HepG2 (cell line): ENCODE measurements at regions not wholly inside any gene's neighbourhood (a gene's known extent, or its start where the extent isn't known, plus 50 kb on each side); places are given as distances from the start of the nearest gene placed in this dataset.

Experiments used
- ATAC-seq: fragments of 200-7000 bp; cut with Tn5 transposase; 3 replicates; pipeline ENCODE4 v1.9.1; 2020; ENCODE audit warnings: mild to moderate bottlenecking, moderate library complexity
- BruUV-seq: library from RNA; stranded (reverse); fragments of 400-500 nt; replicated peaks from 2 replicates; lab custom pipeline; 2021; lab: Mats Ljungman, UMichigan
- CTCF ChIA-PET: fragments of 300-600 bp; formaldehyde crosslinking; extraction: SDS; loops from one replicate; lab custom pipeline; 2021; ENCODE audit warnings: low total read pairs, inconsistent platforms, low intra/inter-chr PET ratio; lab: Yijun Ruan, JAX
- POLR2A ChIA-PET: fragments of 350-600 bp; sonication (Branson Sonifier 250); formaldehyde crosslinking; loops from one replicate; lab custom pipeline; 2020; ENCODE audit warnings: antibody characterized with exemption, inconsistent platforms; lab: Yijun Ruan, JAX
- DNase-seq: peaks from one replicate; pipeline ENCODE4 v3.0.0-alpha.2; 2015; ENCODE audit warnings: low spot score
- FAIRE-seq: peaks from 3 replicates; lab custom pipeline; 2011; peaks lifted over from hg19 to GRCh38; lab: Jason Lieb, UNC
- H2AFZ ChIP-seq: one replicate; pipeline ENCODE4 v1.6.1; 2011; ENCODE audit warnings: low read length, inconsistent platforms
- H3K27ac ChIP-seq: fragments of 300-600 bp; 3 replicates; pipeline ENCODE4 v1.8.0; 2011; ENCODE audit warnings: mixed run types, mild to moderate bottlenecking, mixed read lengths, low read length, inconsistent platforms; ENCODE audit not compliant: insufficient read depth; ENCODE audit errors: extremely low read length
- H3K27me3 ChIP-seq, 2 experiments: fragments of 200-600 bp in 1 of 2; 2 replicates in 1 of 2; 3 replicates in 1 of 2; pipeline versions ENCODE4 v1.6.0 to v1.8.0; 2011; ENCODE audit warnings: low read length in 2 of 2, mild to moderate bottlenecking in 2 of 2, moderate library complexity in 2 of 2, inconsistent platforms in 1 of 2; ENCODE audit not compliant: insufficient read depth in 2 of 2, control insufficient read depth in 1 of 2
- H3K36me3 ChIP-seq, 2 experiments: fragments of 200-600 bp in 1 of 2; replicated peaks in 1 of 2; 2 replicates in 1 of 2; 3 replicates in 1 of 2; pipeline versions ENCODE4 v1.5.1 to v1.8.0; 2011; ENCODE audit warnings: low read length in 2 of 2, inconsistent platforms in 1 of 2; ENCODE audit not compliant: insufficient read depth in 2 of 2, control insufficient read depth in 1 of 2
- H3K4me1 ChIP-seq: 2 replicates; pipeline ENCODE4 v1.5.1; 2012; ENCODE audit warnings: low read length, inconsistent platforms; ENCODE audit not compliant: insufficient read depth
- H3K4me2 ChIP-seq: 2 replicates; pipeline ENCODE4 v1.6.0; 2011; ENCODE audit warnings: low read depth, low read length, inconsistent platforms
- H3K4me3 ChIP-seq, 3 experiments: fragments of 200-600 bp in 1 of 3; sonication (generic), shearing (Covaris generic) in 1 of 3; replicated peaks in 1 of 3; 2 replicates each; pipeline ENCODE4 v1.5.1; 2011 to 2016; ENCODE audit warnings: low read length in 3 of 3, inconsistent platforms in 2 of 3, low read depth in 2 of 3, mild to moderate bottlenecking in 2 of 3, control low read depth in 1 of 3, mixed read lengths in 1 of 3; ENCODE audit not compliant: insufficient read depth in 1 of 3
- H3K79me2 ChIP-seq: one replicate; pipeline ENCODE4 v1.6.1; 2011; ENCODE audit warnings: low read length, inconsistent platforms; ENCODE audit not compliant: insufficient read depth
- H3K9ac ChIP-seq: 2 replicates; pipeline ENCODE4 v1.6.0; 2011; ENCODE audit warnings: mild to moderate bottlenecking, low read depth, low read length, inconsistent platforms; ENCODE audit not compliant: insufficient read depth
- H3K9me3 ChIP-seq: 2 replicates; pipeline ENCODE4 v1.5.1; 2012; ENCODE audit warnings: mild to moderate bottlenecking, low read length
- H4K20me1 ChIP-seq: 2 replicates; pipeline ENCODE4 v1.6.0; 2011; ENCODE audit warnings: inconsistent platforms, mild to moderate bottlenecking, low read length, moderate library complexity; ENCODE audit not compliant: insufficient read depth
- CHD4 ChIP-seq: fragments of 200-600 bp; sonication (generic); IDR thresholded peaks from 2 replicates; pipeline ENCODE4 v1.7.0; 2017; ENCODE audit warnings: mild to moderate bottlenecking, low read length, borderline replicate concordance
- DZIP1 ChIP-seq: sonication (generic); formaldehyde crosslinking; IDR thresholded peaks from 2 replicates; pipeline ENCODE4 v1.5.0; 2020; ENCODE audit warnings: mild to moderate bottlenecking, missing genetic modification reagents
- GMEB1 ChIP-seq: sonication (generic); formaldehyde crosslinking; IDR thresholded peaks from 2 replicates; pipeline ENCODE4 v1.5.1; 2020; ENCODE audit warnings: missing genetic modification reagents, mild to moderate bottlenecking, borderline replicate concordance
- HDAC2 ChIP-seq: sonication (generic); formaldehyde crosslinking; IDR thresholded peaks from 2 replicates; pipeline ENCODE4 v1.4.0; 2020; ENCODE audit warnings: missing genetic modification reagents
- HINFP ChIP-seq: sonication (generic); formaldehyde crosslinking; IDR thresholded peaks from 2 replicates; pipeline ENCODE4 v1.4.0; 2020; ENCODE audit warnings: low read depth, mild to moderate bottlenecking, missing genetic modification reagents
- MED8 ChIP-seq: sonication (generic); formaldehyde crosslinking; IDR thresholded peaks from 2 replicates; pipeline ENCODE4 v1.8.1; 2023; ENCODE audit warnings: mild to moderate bottlenecking, missing genetic modification reagents; ENCODE audit not compliant: insufficient replicate concordance
- NFATC3 ChIP-seq: sonication (generic); formaldehyde crosslinking; IDR thresholded peaks from 2 replicates; pipeline ENCODE4 v1.5.1; 2020; ENCODE audit warnings: mild to moderate bottlenecking, missing genetic modification reagents
- ONECUT2 ChIP-seq: sonication (generic); formaldehyde crosslinking; IDR thresholded peaks from 2 replicates; pipeline ENCODE4 v1.4.0; 2020; ENCODE audit warnings: missing genetic modification reagents
- PAWR ChIP-seq: sonication (generic); formaldehyde crosslinking; IDR thresholded peaks from 2 replicates; pipeline ENCODE4 v1.4.0; 2020; ENCODE audit warnings: missing genetic modification reagents, mild to moderate bottlenecking, borderline replicate concordance
- SMARCE1 ChIP-seq: fragments of 450-650 bp; IDR thresholded peaks from 2 replicates; pipeline ENCODE4 v1.6.1; 2017; ENCODE audit warnings: borderline replicate concordance
- TOE1 ChIP-seq: sonication (generic); formaldehyde crosslinking; IDR thresholded peaks from 2 replicates; pipeline ENCODE4 v1.4.0; 2020; ENCODE audit warnings: mild to moderate bottlenecking, missing genetic modification reagents
- ZFX ChIP-seq: sonication (generic); formaldehyde crosslinking; IDR thresholded peaks from 2 replicates; pipeline ENCODE4 v1.4.0; 2020; ENCODE audit warnings: mild to moderate bottlenecking, low read depth, missing genetic modification reagents, moderate library complexity
- ZNF274 ChIP-seq: sonication (generic); formaldehyde crosslinking; IDR thresholded peaks from 2 replicates; pipeline ENCODE4 v1.5.1; 2020; ENCODE audit warnings: mild to moderate bottlenecking, missing genetic modification reagents
- ZNF549 ChIP-seq: sonication (generic); formaldehyde crosslinking; IDR thresholded peaks from 2 replicates; pipeline ENCODE4 v1.5.0; 2020; ENCODE audit warnings: missing genetic modification reagents
- ZNF564 ChIP-seq: sonication (generic); formaldehyde crosslinking; IDR thresholded peaks from 2 replicates; pipeline ENCODE4 v1.8.1; 2023; ENCODE audit warnings: mild to moderate bottlenecking, missing genetic modification reagents
- ZNF781 ChIP-seq: sonication (generic); formaldehyde crosslinking; IDR thresholded peaks from 2 replicates; pipeline ENCODE4 v1.5.1; 2020; ENCODE audit warnings: borderline replicate concordance, mild to moderate bottlenecking, missing genetic modification reagents; ENCODE audit errors: not compliant biosample characterization
- ZNF879 ChIP-seq: sonication (generic); formaldehyde crosslinking; IDR thresholded peaks from 2 replicates; pipeline ENCODE4 v1.8.1; 2023; ENCODE audit warnings: missing genetic modification reagents
- WGBS: methylation state at CpG from one replicate; pipeline ENCODE4 v1.1.6; 2017; ENCODE audit warnings: low lambda C conversion rate; 5-methylcytosine and 5-hydroxymethylcytosine counted together
- in situ Hi-C: cut with HindIII; loops from 2 replicates; pipeline ENCODE4 v1.10.0; 2017; ENCODE audit warnings: low pct_unique_long_range_greater_than_20kb; ENCODE audit not compliant: extremely low pct_ligation_motif_present
- intact Hi-C: fragments of 100-400 bp; cut with micrococcal nuclease; formaldehyde crosslinking; loops from one replicate; pipeline ENCODE4 v1.10.0; 2022; ENCODE audit not compliant: unreplicated experiment

GRCh38 chr3:66717806-66718205 is 217.0 kb upstream of the LRIG1 start:
- no peak overlapping the region for H3K4me3 ChIP-seq
- FAIRE-seq (no peak), ATAC-seq (no peak), DNase-seq (no peak)
- intact Hi-C loops (no loop called here), in situ Hi-C loops (no loop called here)
- POLR2A ChIA-PET, result no interaction called here
- no peak overlapping the region for H2AFZ ChIP-seq
- TF ChIP-seq SMARCE1 (no peak), TOE1 (no peak), CHD4 (no peak), MED8 (CRISPR knock-in tag) (no peak), ZNF274 (no peak), ZNF781 (CRISPR knock-in tag) (no peak), ZFX (CRISPR knock-in tag) (no peak), ONECUT2 (CRISPR knock-in tag) (no peak), PAWR (CRISPR knock-in tag) (no peak), NFATC3 (CRISPR knock-in tag) (no peak), GMEB1 (CRISPR knock-in tag) (no peak), DZIP1 (CRISPR knock-in tag) (no peak), HDAC2 (CRISPR knock-in tag) (no peak), ZNF564 (CRISPR knock-in tag) (no peak), ZNF549 (CRISPR knock-in tag) (no peak), HINFP (no peak), ZNF879 (CRISPR knock-in tag) (no peak)
- CTCF ChIA-PET, result no interaction called here
- WGBS, result 46% methylated on average over 6 of the region's 7 CpGs
- 0 out of 5 replicates have a peak, but pooled peaks cover 0 to 1% of the 10 kb centered on the region in 2 experiments for H3K27me3 ChIP-seq
- no peaks in the 10 kb centered on the region for H3K9me3 ChIP-seq
- no peak overlapping the region for H3K9ac ChIP-seq
- no peak overlapping the region for H3K4me2 ChIP-seq
- H3K79me2 ChIP-seq, result no peaks in the 10 kb centered on the region
- H3K4me1 ChIP-seq, result no peaks in the 10 kb centered on the region
- no peak overlapping the region for H3K27ac ChIP-seq
- BruUV-seq, result no TSS peak
- no peaks in the 10 kb centered on the region for H4K20me1 ChIP-seq
- no peaks in the 10 kb centered on the region for H3K36me3 ChIP-seq
